ENCODE measurements at regions not wholly inside any gene's neighbourhood (a gene's known extent, or its start where the extent isn't known, plus 50 kb on each side); places are given as distances from the start of the nearest gene placed in this dataset.

GRCh38 chr13:80712026-80712425 lies 371.1 kb upstream of the SPRY2 start:
- TF ChIP-seq CTCF (IDR thresholded peaks at IDR 0.05) = no peak
- no peak for TF ChIP-seq POLR2AphosphoS5 (IDR thresholded peaks at IDR 0.05)

Measured in upper lobe of left lung (tissue), 4 donors.